Ishikawa (cell line): ENCODE measurements at regions not wholly inside any gene's neighbourhood (a gene's known extent, or its start where the extent isn't known, plus 50 kb on each side); places are given as distances from the start of the nearest gene placed in this dataset.

ENCODE experiments used
- CREB1 ChIP-seq: IDR thresholded peaks from 2 replicates; pipeline ENCODE4 v1.6.1; 2012; ENCODE audit warnings: low read depth
- MAX ChIP-seq: IDR thresholded peaks from 2 replicates; pipeline ENCODE4 v1.6.1; 2012
- RAD21 ChIP-seq: IDR thresholded peaks from 2 replicates; pipeline ENCODE4 v1.6.1; 2012; ENCODE audit warnings: low read depth
- TAF1 ChIP-seq: IDR thresholded peaks from 2 replicates; pipeline ENCODE4 v1.6.1; 2012; ENCODE audit warnings: low read depth, mild to moderate bottlenecking
- TEAD4 ChIP-seq: IDR thresholded peaks from 2 replicates; pipeline ENCODE4 v1.6.1; 2012

GRCh38 chr1:168835176-168835575 lies 106.2 kb upstream of the DPT start:
- no peak for TF ChIP-seq TEAD4
- TF ChIP-seq CREB1, result no peak
- TF ChIP-seq RAD21, result no peak
- TF ChIP-seq TAF1, result no peak
- no peak for TF ChIP-seq MAX
